LNCaP clone FGC (cell line): ENCODE measurements at regions not wholly inside any gene's neighbourhood (a gene's known extent, or its start where the extent isn't known, plus 50 kb on each side); places are given as distances from the start of the nearest gene placed in this dataset.

Experiments
- DNase-seq: peaks from one replicate; pipeline ENCODE4 v3.0.0-alpha.2; 2011; ENCODE audit warnings: low read depth
- H3K4me3 ChIP-seq: 2 replicates; pipeline ENCODE4 v1.5.1; 2011; ENCODE audit warnings: mild to moderate bottlenecking, low read depth, low read length, control low read depth
- CTCF ChIP-seq: IDR thresholded peaks from 2 replicates; pipeline ENCODE4 v1.5.1; 2012; ENCODE audit warnings: mild to moderate bottlenecking; ENCODE audit not compliant: control insufficient read depth, insufficient read depth; ENCODE audit errors: extremely low read depth

DNA sequence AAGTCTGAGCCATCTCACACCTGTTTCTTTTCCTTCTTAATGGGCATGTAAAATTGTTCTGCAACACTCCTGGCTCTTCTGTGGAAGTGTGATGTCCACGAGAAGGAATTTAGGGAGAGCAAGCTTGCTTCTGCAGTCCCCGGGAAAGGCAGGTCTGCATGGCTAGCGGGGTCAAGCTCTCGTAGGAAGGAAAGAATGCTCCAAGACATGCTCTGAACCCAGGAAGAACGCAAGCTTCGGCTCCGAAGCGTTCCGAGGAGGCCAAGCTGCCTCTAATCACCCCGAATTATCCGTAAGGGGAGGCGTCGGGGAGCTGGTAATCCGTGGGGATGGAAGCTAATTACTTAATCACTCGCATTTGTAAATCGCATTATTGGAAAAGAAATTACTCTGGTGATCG lies 177.7 kb downstream of the CRLF2 start:
- H3K4me3 ChIP-seq, result no peak overlapping the region
- no peak for TF ChIP-seq CTCF
- DNase-seq, result no peak

DNA sequence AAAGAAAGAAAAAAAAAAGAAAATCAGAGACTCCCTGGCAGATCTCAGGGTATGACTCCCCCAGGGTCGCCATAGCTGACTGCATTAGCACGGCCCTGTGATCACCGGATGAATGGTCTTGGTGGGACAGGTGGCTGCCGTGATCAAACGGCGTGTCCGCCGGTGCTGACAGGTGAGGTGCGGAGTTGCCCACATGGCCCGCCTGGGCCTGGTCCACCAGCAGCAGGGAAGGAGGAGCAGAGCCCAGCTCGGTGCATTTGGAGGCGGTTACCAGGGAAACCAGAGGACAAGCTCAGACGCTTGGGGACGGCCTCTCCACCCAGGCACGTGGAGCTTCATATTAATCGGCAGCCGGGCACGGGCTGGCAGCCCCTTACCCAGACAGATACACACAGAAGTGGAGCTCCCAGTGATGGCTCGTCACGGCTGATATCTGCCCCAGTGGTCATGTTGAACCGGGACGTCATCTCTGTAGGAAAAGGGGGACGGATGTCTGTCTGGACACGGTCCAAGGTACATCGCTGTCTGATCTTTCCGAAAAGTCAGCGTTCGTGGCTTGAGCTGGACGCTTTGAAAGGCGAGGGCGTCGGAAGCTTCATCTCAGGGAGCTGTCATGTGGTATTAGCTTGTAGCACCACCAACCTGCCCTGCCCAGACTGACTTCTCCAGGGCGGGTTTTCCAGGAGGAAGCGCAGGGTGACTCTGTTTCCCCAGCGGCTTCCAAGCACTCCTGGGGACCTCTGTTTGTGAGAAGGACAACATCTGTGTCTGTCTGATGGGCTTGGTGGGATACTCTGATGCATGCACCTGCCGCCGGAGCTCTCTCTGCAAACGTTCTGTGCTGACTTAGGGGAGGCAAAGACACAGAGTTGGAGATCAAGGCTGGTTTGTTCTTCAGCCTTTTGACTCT lies 180.7 kb downstream of the CRLF2 start:
- no peak overlapping the region for H3K4me3 ChIP-seq
- TF ChIP-seq CTCF, result no peak
- DNase-seq, result no peak

- no peak for DNase-seq
Observed at GRCh38 chrX:1029494-1029893, 183.0 kb downstream of the CRLF2 start.

GRCh38 chrX:1027680-1028079 lies 184.8 kb downstream of the CRLF2 start:
- DNase-seq, result no peak
- no peak overlapping the region for H3K4me3 ChIP-seq
- TF ChIP-seq CTCF, result no peak

More at GRCh38 chrX:1029494-1029893, 183.0 kb downstream of the CRLF2 start:
- no peak overlapping the region for H3K4me3 ChIP-seq
- TF ChIP-seq CTCF, result no peak

DNA sequence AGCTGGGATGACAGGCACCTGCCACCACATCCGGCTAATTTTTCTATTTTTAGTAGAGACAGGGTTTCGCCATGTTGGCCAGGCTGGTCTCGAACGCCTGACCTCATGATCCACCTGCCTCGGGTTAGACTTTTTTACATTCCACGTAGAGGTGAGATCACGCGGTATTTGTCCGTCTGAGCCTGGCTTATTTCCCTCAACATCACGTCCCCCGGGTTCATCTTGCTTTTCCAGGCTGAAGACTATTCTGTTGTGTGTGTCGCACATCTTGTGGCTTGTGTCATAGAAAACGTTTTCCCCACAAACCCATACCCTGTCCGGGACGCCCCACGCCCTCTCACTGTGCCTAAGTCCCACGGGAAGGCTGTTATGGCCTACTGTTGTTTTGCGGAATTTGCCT lies 185.3 kb downstream of the CRLF2 start:
- no peak for DNase-seq
- no peak overlapping the region for H3K4me3 ChIP-seq
- no peak for TF ChIP-seq CTCF

DNA sequence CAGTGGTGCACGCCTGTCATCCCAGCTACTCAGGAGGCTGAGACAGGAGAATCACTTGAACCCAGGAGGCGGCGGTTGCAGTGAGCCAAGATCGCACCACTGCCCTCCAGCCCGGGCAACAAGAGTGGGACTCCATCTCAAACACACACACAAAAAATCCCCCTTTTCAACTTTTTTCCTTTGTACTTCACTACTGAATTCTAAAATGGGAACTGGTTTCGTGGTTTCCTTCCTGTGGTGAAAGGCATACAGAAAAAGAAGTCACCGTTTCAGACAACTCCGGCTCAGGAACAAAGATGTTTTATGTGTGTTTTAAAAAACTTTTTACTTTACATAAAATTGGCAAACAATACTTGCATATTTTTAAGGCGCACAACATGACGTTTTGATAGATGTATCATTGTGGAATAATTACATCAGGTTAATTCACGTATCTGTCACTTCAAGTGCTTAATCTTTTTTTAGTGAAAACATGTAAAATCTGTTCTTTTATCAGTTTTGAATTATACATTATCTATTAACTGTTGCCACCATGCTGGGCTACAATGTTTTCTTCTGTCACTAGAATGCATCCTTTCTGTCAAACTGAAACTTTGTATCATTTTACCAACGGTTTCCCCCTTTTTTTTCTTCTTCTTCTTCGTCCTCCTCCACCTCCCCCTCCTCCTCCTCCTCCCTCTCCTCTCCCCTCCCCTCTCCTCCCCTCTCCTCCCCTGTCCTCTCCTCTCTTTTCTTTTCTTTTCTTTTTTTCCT lies 186.0 kb downstream of the CRLF2 start:
- H3K4me3 ChIP-seq, result no peak overlapping the region
- DNase-seq, result no peak
- no peak for TF ChIP-seq CTCF

DNA sequence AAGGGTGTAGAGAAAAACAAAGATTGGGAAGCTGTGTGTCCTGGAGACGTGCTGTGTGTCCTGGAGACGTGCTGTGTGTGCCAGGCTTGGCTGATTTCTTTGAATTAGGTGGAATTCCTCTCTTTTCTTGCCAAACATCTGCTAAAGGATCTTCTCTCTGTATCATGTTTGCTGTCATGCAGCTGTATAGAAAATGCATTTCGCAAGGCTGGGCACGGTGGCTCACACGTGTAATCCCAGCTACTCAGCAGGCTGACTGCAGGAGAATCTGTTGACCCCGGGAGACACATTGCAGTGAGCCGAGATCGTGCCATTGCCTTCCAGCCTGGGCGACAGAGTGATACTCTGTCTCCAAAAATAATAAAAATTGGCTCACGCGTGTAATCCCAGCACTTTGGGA lies 187.0 kb downstream of the CRLF2 start:
- no peak overlapping the region for H3K4me3 ChIP-seq
- no peak for TF ChIP-seq CTCF
- DNase-seq, result no peak
